LNCAP (cell line): ENCODE measurements at regions not wholly inside any gene's neighbourhood (a gene's known extent, or its start where the extent isn't known, plus 50 kb on each side); places are given as distances from the start of the nearest gene placed in this dataset.

Experiments used
- TF ChIP-seq, protein P1 (sequence below): fragments of 450-650 bp; IDR thresholded peaks from 2 replicates; pipeline ENCODE4 v1.5.1; 2017; ENCODE audit warnings: mild to moderate bottlenecking

DNA sequence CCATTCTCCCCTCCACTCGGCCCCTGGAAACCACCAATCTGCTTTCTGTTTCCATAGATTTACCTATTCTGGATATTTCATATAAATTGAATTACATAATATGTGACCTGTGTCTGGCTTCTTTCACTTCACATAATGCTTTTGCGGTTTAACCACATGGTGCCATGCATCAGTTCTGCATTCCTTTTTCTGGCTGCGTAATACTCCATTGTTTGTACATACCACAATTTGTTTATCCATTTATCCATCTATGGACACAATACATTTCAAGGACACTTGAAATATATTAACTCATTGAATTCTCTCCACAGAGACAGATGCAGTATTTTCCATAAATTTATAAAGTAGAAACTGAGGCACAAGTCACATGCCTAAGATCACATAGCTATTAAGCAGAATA, 110.3 kb upstream of the ETV6 start:
- TF ChIP-seq, protein P1, sequence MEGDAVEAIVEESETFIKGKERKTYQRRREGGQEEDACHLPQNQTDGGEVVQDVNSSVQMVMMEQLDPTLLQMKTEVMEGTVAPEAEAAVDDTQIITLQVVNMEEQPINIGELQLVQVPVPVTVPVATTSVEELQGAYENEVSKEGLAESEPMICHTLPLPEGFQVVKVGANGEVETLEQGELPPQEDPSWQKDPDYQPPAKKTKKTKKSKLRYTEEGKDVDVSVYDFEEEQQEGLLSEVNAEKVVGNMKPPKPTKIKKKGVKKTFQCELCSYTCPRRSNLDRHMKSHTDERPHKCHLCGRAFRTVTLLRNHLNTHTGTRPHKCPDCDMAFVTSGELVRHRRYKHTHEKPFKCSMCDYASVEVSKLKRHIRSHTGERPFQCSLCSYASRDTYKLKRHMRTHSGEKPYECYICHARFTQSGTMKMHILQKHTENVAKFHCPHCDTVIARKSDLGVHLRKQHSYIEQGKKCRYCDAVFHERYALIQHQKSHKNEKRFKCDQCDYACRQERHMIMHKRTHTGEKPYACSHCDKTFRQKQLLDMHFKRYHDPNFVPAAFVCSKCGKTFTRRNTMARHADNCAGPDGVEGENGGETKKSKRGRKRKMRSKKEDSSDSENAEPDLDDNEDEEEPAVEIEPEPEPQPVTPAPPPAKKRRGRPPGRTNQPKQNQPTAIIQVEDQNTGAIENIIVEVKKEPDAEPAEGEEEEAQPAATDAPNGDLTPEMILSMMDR = no peak

DNA sequence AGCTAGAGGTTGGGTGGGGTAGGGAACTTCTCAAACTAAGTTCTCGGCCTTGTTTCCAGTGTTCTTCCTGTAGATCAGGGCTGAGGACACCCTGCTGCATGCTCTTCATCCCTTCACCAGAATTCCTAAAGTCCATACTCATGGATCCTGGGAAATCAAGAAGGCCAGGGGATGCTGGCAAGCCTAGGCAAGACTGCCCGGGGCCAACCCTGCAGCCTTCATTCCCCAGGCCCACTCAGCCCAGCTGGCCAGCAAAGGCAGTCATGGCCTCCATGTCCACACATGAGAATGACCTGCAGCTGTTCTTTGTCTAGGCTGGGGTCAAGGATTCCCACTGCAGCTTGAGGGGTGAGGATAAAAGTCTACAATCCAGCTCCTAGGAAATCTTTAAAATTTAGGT, 109.3 kb upstream of the ETV6 start:
- TF ChIP-seq, protein P1 = no peak

DNA sequence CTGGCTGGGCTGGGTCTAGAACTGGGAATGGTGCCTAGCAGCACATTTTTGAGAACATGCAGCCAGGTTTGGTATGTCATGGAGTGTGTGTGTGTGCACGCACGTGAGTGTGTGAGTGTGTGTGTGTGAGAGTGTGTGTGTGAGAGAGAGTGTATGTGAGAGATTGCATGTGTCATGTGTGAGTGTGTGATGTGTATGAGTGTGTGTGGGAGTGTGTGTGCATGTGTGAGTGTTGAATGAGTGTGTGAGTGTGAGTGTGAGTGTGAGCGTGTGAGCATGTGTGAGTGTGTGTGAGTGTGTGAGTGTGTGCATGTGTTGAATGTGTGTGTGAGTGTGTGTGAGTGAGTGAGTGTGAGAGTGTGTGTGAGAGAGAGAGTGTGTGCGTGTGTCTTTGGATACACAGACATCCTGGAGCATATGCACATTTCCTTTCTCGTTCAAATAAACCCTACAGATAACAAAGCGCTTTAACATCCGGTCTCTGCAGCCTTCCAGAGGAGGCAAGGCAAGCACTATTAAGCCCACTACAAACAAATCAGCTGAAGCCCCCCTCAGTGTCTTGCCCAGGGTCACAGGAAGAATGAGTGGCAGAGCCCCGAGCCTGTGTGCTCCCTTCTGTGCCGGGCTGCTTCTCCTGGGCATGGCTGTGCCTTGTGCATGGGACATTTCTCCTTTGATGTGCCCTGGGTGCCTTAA, 108.7 kb upstream of the ETV6 start:
- TF ChIP-seq, protein P1 = no peak

DNA sequence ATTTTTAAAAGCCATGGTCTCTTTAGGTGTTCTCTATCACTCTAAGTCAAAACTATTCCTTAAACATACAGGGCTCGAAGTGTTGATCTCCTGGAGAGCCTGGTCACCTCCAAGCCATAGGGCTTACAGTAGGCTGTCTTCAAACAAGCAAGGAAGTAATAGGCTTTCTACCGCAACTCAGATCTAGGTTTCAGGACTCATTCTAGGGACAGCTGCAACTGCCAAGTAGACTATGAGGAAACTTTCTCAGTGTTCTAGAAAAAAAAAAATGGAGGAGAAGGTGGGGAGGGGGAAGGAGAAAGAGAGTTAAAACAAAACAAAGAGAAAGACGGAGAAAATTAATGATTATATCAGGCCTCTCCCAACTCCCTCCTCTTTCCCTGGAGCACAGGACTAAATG, 106.9 kb upstream of the ETV6 start:
- TF ChIP-seq, protein P1 = no peak

DNA sequence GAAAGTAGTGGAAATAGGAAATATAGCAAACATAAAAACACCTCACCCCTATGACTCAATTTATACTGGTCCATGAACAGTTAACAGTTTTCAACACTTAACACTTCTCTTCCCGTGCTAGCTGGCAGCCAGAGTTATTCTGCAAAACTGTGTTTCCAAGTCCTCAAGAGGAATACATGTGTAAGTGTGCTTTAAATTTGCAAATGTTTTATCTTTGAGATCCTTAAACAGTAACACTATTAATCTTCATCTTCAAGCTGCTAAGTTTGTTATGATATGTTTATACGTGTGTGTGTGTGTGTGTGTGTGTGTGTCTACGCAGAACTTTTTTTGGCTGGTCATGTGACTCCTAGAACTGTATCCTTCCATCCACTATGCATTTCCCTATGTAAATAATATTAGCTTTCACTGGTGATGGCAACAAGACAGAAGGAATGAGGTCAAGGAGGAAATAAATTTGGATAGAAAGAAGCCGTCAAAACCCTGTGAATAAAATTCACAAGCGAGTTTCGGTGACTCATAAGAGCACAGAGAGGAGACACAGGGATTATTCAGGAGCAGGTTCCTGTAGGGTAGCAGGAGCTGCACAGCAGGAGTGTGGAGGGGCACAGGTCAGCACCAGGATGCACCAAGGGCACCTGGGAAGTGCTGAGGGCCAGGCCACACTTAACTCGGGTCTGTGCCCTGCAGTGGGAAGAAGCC, 105.9 kb upstream of the ETV6 start:
- TF ChIP-seq, protein P1 = no peak

DNA sequence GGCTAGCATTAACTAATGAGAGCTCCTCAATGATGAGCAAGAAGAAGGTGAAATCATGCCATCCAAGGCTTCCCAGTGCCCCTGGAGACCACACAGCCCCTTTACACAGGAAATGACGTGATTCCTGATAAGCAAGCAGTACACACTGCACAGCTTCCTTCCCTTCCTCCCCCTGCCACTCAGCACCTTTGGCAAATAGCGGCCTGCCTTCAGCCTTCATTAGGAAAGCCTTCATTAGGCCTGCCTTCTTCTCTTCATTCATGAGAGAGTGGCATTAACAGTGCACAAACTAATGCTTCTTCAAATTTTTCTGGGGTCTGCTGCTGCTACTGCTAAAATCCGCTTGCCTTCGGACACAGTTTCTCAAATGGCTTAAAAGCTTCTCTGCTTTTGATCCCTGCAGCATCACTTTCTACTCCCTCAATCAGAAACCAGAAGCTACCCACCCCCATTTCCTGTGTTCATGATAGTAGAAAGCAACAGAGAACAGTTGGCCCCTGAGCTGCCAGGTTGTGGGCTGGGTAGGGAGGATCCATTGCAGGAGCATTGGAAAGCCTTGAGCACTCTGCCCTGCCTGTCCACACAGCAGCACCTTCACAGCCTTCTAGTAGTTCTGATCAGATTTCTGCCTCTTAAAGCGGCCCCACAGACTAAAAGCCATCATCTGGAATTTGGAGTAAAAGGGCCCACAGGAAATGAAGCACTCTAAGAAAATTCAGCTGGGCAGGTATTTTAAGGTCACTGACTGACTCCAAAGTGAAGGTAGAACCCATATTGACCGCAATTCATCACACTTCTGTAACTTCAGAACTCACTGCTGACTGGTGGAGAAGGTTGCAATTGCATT, 103.8 kb upstream of the ETV6 start:
- TF ChIP-seq, protein P1 = no peak

DNA sequence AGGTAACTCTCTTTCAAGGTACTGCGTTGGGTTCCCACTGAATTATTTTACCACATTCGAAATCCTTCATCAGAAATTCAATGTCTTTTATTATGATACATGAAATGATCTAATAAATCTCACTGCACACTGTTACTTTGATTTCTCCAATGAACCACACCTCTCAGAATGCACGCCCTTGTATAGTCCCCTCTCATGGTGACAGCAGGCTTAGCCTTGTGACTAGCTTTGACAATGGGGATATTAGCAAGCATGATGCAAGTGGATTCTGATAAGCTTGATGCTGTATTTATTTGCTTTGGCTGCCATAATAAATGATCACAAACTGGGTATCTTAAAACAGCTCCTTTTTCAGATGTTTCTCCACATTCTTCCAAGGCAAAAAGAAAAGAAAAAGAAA, 100.4 kb upstream of the ETV6 start:
- TF ChIP-seq, protein P1 = no peak
